ENCODE measurements at regions not wholly inside any gene's neighbourhood (a gene's known extent, or its start where the extent isn't known, plus 50 kb on each side); places are given as distances from the start of the nearest gene placed in this dataset.

DNA sequence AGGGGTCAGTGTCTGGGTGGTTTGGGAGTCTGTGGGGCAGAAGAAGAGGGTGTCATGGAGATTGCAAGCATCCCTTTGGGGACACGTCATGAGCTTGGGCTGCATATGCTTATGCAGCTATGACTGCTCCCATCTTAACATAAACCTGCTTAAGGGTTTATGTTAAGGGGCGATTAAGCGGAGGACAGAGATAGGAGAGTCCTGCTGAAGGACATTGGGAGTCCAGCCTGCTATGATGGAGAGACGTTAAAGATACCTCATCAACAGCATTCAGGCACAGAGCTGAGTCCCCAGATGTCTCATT, 76.8 kb upstream of the AKR1E2 start:
- no peak overlapping the region for H3K4me3 Mint-ChIP-seq
- H3K4me1 Mint-ChIP-seq, result no peaks in the 10 kb centered on the region
- H3K9me3 Mint-ChIP-seq, result no peaks in the 10 kb centered on the region
- DNase-seq (ENCODE audit: low spot score in 2 of 2) (no peak), ATAC-seq (ENCODE audit: low read depth) (no peak)
- H3K36me3 Mint-ChIP-seq, result no peaks in the 10 kb centered on the region
- peaks cover 7% of the 10 kb centered on the region for H3K27me3 Mint-ChIP-seq
- no peak overlapping the region for H3K27ac Mint-ChIP-seq

DNA sequence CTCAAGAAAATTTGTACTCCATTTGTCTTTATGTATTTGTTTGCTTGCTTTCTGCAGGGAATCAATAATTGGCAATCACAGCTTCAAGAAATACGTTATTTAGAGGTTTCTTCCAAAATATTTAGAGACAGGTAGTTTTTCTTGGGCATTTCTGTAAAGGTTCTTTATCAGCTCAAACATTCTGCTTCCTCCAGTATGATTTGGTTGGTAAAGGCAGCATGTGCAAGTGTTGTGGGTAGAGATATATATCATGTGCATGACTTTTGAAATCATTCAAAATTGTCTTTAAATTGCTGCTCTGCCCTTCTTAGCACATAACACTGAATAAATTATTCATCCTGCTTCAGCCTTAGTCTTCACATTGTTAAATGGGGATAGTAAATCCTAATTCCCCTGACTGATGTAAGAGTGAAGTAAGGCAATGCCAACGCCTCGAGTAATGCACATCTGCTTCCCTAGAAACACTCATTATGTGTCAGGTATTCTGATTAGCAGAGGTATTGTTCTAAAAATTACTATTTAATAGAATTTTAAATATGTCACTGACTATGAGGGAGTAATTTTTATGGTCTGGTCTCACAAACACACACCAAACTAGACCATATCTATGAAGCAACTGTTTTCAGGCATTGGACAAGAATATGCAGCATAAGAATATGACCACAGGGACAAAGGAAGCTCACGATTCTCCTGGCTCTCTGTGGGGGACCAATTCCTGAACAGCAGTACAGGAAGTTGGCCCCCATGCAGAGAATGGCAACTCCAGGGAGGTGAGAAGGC, 77.3 kb upstream of the AKR1E2 start:
- Mint-ChIP-seq H3K4me1 (no peaks in the 10 kb centered on the region), H3K27ac (no peak overlapping the region), H3K9me3 (no peaks in the 10 kb centered on the region), H3K27me3 (peaks cover 4% of the 10 kb centered on the region), H3K36me3 (no peaks in the 10 kb centered on the region), H3K4me3 (no peak overlapping the region)
- ATAC-seq (ENCODE audit: low read depth) (no peak), DNase-seq (ENCODE audit: low spot score in 2 of 2) (no peak)

DNA sequence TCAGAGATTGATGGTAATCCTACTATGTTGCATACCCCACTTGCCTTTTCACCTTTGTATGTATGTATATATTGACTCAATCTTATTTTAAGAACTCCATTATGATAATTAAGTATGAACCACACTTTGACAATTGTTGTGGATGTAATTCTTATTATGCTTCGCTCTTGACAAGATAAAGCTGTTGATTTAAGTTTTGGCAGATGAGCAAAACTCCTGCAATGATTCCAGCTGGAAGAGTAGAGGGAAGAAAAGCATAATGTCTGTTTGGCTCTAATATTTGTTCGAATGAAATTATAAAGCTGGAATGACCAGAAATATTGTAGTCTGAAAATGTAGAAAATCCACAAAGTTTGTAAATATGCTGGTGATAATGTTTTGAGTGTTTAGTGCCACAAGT, 83.8 kb upstream of the AKR1E2 start:
- Mint-ChIP-seq H3K4me1 (no peaks in the 10 kb centered on the region), H3K9me3 (no peaks in the 10 kb centered on the region), H3K4me3 (no peak overlapping the region), H3K27ac (no peak overlapping the region), H3K36me3 (no peaks in the 10 kb centered on the region), H3K27me3 (peaks cover 2% of the 10 kb centered on the region)
- DNase-seq (ENCODE audit: low spot score in 2 of 2), result no peak
- ATAC-seq (ENCODE audit: low read depth), result no peak

DNA sequence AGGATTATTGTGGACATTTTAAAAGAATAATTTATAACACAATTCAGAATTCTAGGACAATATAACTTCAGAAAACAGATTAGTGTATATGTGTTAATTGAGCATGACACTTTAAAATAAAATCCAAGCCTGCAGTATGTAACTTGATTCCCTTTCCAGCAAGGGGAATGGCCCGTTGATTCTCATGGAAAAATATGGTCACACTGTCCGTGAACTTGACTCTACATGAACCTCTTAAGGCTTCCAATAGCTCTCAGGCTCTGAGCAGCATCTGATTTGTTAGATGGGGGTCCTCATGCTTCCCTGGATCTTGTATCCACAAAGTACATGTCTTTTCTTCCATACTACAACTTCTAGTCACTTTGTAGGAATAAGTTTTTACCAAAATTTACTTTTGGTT, 85.5 kb upstream of the AKR1E2 start:
- no peak overlapping the region for H3K4me3 Mint-ChIP-seq
- no peaks in the 10 kb centered on the region for H3K36me3 Mint-ChIP-seq
- H3K27me3 Mint-ChIP-seq, result peaks cover 2% of the 10 kb centered on the region
- no peak for ATAC-seq (ENCODE audit: low read depth)
- H3K27ac Mint-ChIP-seq, result no peak overlapping the region
- H3K9me3 Mint-ChIP-seq, result no peaks in the 10 kb centered on the region
- H3K4me1 Mint-ChIP-seq, result no peaks in the 10 kb centered on the region
- no peak for DNase-seq (ENCODE audit: low spot score in 2 of 2)

DNA sequence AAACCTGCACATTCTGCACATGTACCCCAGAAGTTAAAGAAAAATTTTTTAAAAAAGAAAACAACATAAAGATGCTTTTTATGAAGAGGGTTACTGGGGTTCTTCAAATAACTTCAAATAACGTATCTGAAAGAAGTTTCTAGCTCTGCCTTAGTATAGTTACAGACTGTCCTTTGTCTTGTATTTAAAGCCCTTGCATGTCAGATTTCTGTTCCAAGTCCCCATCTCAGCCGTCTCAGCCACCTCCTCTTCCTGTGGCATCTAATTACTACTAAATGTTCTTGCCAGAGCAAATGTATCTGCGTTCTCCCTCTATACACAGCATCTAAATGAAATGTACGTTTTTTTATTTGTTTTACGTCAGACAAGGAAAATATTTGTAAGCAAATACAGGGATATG, 89.4 kb upstream of the AKR1E2 start:
- Mint-ChIP-seq H3K4me3 (no peak overlapping the region), H3K4me1 (no peaks in the 10 kb centered on the region), H3K9me3 (no peaks in the 10 kb centered on the region), H3K27me3 (peaks cover 6% of the 10 kb centered on the region), H3K36me3 (no peaks in the 10 kb centered on the region), H3K27ac (no peak overlapping the region)
- no peak for DNase-seq (ENCODE audit: low spot score in 2 of 2)
- ATAC-seq (ENCODE audit: low read depth), result no peak

DNA sequence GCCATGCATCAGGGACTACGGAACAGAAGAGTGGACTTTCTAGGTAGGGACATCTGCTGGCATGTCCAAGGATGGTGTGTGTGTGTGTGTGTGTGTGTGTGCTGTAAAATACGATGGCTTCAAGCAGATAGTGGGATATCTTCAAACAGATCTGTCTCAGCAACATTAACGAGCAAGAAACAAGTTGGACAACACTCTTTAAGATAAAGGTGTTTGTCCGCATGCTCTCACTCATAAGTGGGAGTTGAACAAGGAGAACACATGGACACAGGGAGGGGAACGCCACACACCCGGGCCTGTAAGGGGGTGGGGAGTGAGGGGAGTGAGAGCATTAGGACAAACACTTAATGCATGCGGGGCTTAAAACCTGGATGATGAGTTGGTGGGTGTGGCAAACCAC, 89.8 kb upstream of the AKR1E2 start:
- no peak overlapping the region for H3K4me3 Mint-ChIP-seq
- H3K4me1 Mint-ChIP-seq, result no peaks in the 10 kb centered on the region
- no peak overlapping the region for H3K27ac Mint-ChIP-seq
- H3K36me3 Mint-ChIP-seq, result no peaks in the 10 kb centered on the region
- H3K27me3 Mint-ChIP-seq, result peaks cover 6% of the 10 kb centered on the region
- H3K9me3 Mint-ChIP-seq, result no peaks in the 10 kb centered on the region
- no peak for ATAC-seq (ENCODE audit: low read depth)
- DNase-seq (ENCODE audit: low spot score in 2 of 2), result no peak

GRCh38 chr10:4733843-4734224, 92.2 kb upstream of the AKR1E2 start:
- Mint-ChIP-seq H3K36me3 (no peaks in the 10 kb centered on the region), H3K27me3 (peaks cover 6% of the 10 kb centered on the region), H3K4me3 (no peak overlapping the region), H3K27ac (no peak overlapping the region), H3K4me1 (no peaks in the 10 kb centered on the region), H3K9me3 (no peaks in the 10 kb centered on the region)
- ATAC-seq (ENCODE audit: low read depth) (no peak), DNase-seq (ENCODE audit: low spot score in 2 of 2) (no peak)

DNA sequence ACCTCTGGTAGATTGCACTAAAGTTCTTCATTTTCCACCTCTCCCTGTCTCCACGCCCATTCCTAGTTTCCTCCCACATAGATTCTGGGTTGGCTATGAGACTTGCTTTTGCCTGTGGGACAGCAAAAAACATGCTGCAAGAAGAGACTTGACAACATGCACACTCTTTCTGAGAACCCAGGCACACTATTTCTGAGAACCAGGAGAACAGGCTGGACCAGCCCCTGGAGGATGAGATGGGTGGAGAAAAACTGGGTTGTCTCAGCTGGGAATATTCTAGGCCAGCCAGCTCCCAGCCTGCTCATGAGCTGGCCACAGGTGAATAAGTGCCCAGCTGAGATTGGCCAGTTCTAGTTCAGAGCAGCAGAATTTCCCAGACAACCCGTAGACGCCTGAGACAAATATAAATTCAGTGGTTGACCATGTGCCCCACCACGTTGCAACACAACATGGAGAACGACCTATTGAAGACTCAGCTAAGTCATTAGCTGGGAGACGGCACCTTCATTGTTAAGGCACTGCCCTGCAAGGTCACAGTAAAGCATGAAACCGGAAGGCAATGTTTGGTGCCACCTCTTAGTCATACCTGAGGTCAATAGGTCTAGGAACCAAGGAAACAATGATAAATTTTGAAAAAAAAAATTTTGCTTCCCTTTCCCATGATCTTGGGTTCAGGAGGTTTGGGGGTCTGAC, 92.7 kb upstream of the AKR1E2 start:
- Mint-ChIP-seq H3K27me3 (peaks cover 4% of the 10 kb centered on the region), H3K36me3 (no peaks in the 10 kb centered on the region), H3K27ac (no peak overlapping the region), H3K9me3 (no peaks in the 10 kb centered on the region), H3K4me3 (no peak overlapping the region), H3K4me1 (no peaks in the 10 kb centered on the region)
- no peak for DNase-seq (ENCODE audit: low spot score in 2 of 2)
- ATAC-seq (ENCODE audit: low read depth), result no peak

GRCh38 chr10:4730998-4731397, 95.0 kb upstream of the AKR1E2 start:
- H3K4me3 Mint-ChIP-seq, result no peak overlapping the region
- no peak overlapping the region for H3K27ac Mint-ChIP-seq
- no peaks in the 10 kb centered on the region for H3K36me3 Mint-ChIP-seq
- ATAC-seq (ENCODE audit: low read depth) (no peak), DNase-seq (ENCODE audit: low spot score in 2 of 2) (no peak)
- no peaks in the 10 kb centered on the region for H3K4me1 Mint-ChIP-seq
- H3K27me3 Mint-ChIP-seq, result peaks cover 4% of the 10 kb centered on the region
- no peaks in the 10 kb centered on the region for H3K9me3 Mint-ChIP-seq

GRCh38 chr10:4725917-4726606, 99.9 kb upstream of the AKR1E2 start:
- Mint-ChIP-seq H3K9me3 (no peaks in the 10 kb centered on the region), H3K27me3 (no peaks in the 10 kb centered on the region), H3K36me3 (no peaks in the 10 kb centered on the region), H3K4me3 (no peak overlapping the region), H3K27ac (no peak overlapping the region), H3K4me1 (no peaks in the 10 kb centered on the region)
- ATAC-seq (ENCODE audit: low read depth), result no peak
- no peak for DNase-seq (ENCODE audit: low spot score in 2 of 2)

GRCh38 chr10:4723860-4724259, 102.1 kb upstream of the AKR1E2 start:
- no peak for ATAC-seq (ENCODE audit: low read depth)
- no peak for DNase-seq (ENCODE audit: low spot score in 2 of 2)
- Mint-ChIP-seq H3K9me3 (no peaks in the 10 kb centered on the region), H3K36me3 (no peaks in the 10 kb centered on the region), H3K4me1 (no peaks in the 10 kb centered on the region), H3K27ac (no peak overlapping the region), H3K4me3 (no peak overlapping the region), H3K27me3 (no peaks in the 10 kb centered on the region)

- Mint-ChIP-seq H3K36me3 (no peaks in the 10 kb centered on the region), H3K27ac (no peak overlapping the region), H3K9me3 (no peaks in the 10 kb centered on the region), H3K4me3 (no peak overlapping the region), H3K4me1 (no peaks in the 10 kb centered on the region), H3K27me3 (no peaks in the 10 kb centered on the region)
- DNase-seq (ENCODE audit: low spot score in 2 of 2) (no peak), ATAC-seq (ENCODE audit: low read depth) (no peak)
These were observed 103.8 kb upstream of the AKR1E2 start for GRCh38 chr10:4721999-4722753.

DNA sequence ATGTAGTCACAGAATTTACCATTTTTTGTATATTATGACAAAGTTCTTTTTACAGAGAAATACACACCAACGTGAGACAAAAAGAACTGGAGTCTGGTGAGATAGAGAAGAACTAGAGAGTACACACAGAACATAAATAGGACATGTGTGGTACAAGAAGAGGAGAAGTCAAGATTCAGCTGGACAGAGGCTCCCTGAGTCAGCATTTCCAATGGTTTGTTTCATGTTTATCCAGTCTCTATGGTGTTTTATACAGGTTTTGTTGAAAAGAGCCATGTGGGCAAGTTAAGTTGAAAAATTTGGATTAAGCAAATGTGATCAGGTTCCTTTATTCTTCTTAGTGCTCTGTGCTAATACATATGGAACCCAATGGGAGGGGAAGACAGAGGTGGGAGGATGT, 105.5 kb upstream of the AKR1E2 start:
- no peaks in the 10 kb centered on the region for H3K36me3 Mint-ChIP-seq
- no peaks in the 10 kb centered on the region for H3K4me1 Mint-ChIP-seq
- no peak for ATAC-seq (ENCODE audit: low read depth)

DNA sequence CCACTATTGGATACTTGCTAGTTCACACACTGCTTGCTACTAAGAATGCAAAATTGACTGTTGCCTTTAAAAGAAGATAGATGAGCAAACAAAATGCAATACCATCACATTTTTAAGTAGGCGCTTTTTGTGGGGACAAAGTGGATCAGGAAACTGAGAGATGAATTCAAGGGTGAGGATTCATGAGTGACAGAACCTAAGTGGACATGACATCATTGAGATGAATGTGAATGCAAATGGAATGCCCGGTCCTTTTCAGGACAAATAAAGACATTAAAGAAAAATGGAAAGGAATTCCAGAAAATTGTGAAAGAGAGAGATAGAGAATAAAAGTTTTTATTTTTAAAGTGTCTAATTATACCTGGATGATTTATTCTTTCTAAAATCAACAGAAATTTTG, 106.3 kb upstream of the AKR1E2 start:
- Mint-ChIP-seq H3K27ac (no peak overlapping the region), H3K36me3 (no peaks in the 10 kb centered on the region), H3K9me3 (no peaks in the 10 kb centered on the region), H3K27me3 (peaks cover 7% of the 10 kb centered on the region), H3K4me3 (no peak overlapping the region), H3K4me1 (no peaks in the 10 kb centered on the region)
- no peak for ATAC-seq (ENCODE audit: low read depth)
- DNase-seq (ENCODE audit: low spot score in 2 of 2), result no peak

More for the DNA sequence above, 105.5 kb upstream of the AKR1E2 start:
- Mint-ChIP-seq H3K27me3 (peaks cover 2% of the 10 kb centered on the region), H3K27ac (no peak overlapping the region), H3K9me3 (no peaks in the 10 kb centered on the region), H3K4me3 (no peak overlapping the region)
- no peak for DNase-seq (ENCODE audit: low spot score in 2 of 2)

Measured in memory B cell (primary cell).